GM13977 (cell line): ENCODE measurements at regions not wholly inside any gene's neighbourhood (a gene's known extent, or its start where the extent isn't known, plus 50 kb on each side); places are given as distances from the start of the nearest gene placed in this dataset.

Experiments
- DNase-seq: peaks from one replicate; pipeline ENCODE4 v3.0.0; 2012; ENCODE audit warnings: low spot score
- CTCF ChIP-seq: IDR thresholded peaks from 2 replicates; pipeline ENCODE4 v1.5.1; 2012; ENCODE audit warnings: mild to moderate bottlenecking, control low read depth; ENCODE audit not compliant: insufficient read depth; ENCODE audit errors: extremely low read depth, missing control alignments
- in situ Hi-C: fragments of 300-500 bp; cut with MboI; formaldehyde crosslinking; loops from one replicate; pipeline ENCODE4 v1.12.0; 2022; ENCODE audit warnings: low sequenced_read_pairs, low pct_unique_long_range_greater_than_20kb, mixed read lengths, inconsistent platforms; ENCODE audit not compliant: unreplicated experiment

DNA sequence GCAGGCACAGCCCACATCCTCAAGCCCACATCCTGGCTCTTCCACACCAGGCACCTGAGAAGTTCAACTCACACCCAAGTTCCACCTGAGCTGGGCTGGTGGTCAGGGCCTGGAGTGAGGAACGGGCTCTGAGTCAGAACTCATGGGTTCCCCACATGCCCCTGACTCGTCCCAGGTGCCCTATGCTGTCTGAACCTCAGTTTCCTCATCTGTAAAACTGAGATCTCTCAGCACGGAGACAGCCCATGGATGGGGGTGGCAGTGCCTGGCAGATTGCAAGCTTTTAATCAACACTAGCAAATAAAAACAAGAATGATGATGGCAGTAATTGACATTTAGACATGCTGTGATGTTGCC is 307.8 kb downstream of the NDUFA10 start:
- DNase-seq = no peak
- no peak for TF ChIP-seq CTCF
- in situ Hi-C loops = no loop called here

GRCh38 chr2:239716536-239717318 is 308.4 kb downstream of the NDUFA10 start:
- TF ChIP-seq CTCF = no peak
- in situ Hi-C loops = no loop called here
- no peak for DNase-seq

- TF ChIP-seq CTCF = no peak
- DNase-seq = no peak
- in situ Hi-C loops = no loop called here
Observed at GRCh38 chr2:239716009-239716408, 309.1 kb downstream of the NDUFA10 start.

- no peak for DNase-seq
- TF ChIP-seq CTCF = no peak
- in situ Hi-C loops = no loop called here
Observed at GRCh38 chr2:239715606-239716005, 309.5 kb downstream of the NDUFA10 start.

DNA sequence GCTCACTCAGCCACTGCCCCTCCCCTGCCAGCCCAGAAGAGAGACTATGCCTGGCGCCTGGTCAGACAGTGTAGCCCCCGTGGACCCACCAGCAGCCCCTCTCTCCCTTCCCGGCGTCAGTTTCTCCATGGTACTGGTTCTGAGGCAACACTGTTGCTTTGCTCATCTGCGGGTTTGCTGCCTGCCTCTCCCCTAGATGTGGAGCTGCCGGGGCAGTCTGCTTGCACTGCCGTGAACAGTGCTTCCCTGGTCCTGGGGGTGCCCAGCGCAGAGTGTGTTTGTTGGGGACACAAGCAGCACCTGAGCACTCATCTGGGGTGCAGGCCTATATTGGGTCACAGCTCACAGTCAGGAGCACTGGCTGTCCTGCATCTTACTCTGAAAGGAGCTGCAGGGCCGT is 309.9 kb downstream of the NDUFA10 start:
- TF ChIP-seq CTCF = no peak
- DNase-seq = no peak
- in situ Hi-C loops = no loop called here

GRCh38 chr2:239714116-239714515 is 311.0 kb downstream of the NDUFA10 start:
- DNase-seq = no peak
- TF ChIP-seq CTCF = no peak
- in situ Hi-C loops = no loop called here
